HG02885 (cell line): ENCODE measurements at regions not wholly inside any gene's neighbourhood (a gene's known extent, or its start where the extent isn't known, plus 50 kb on each side); places are given as distances from the start of the nearest gene placed in this dataset.

Experiments
- ATAC-seq: cut with Tn5 transposase; IDR thresholded peaks from one replicate; pipeline ENCODE4 v1.9.1; 2021; ENCODE audit warnings: mild to moderate bottlenecking; ENCODE audit not compliant: unreplicated experiment, poor library complexity

- ATAC-seq: no peak
Observed at GRCh38 chr12:89122852-89123251, 229.4 kb downstream of the DUSP6 start.

GRCh38 chr12:89117448-89118034, 234.8 kb downstream of the DUSP6 start:
- ATAC-seq: no peak

- ATAC-seq: no peak
Observed at GRCh38 chr12:89111964-89112363, 240.3 kb downstream of the DUSP6 start.

GRCh38 chr12:89108265-89108664, 244.0 kb downstream of the DUSP6 start:
- ATAC-seq: no peak

DNA sequence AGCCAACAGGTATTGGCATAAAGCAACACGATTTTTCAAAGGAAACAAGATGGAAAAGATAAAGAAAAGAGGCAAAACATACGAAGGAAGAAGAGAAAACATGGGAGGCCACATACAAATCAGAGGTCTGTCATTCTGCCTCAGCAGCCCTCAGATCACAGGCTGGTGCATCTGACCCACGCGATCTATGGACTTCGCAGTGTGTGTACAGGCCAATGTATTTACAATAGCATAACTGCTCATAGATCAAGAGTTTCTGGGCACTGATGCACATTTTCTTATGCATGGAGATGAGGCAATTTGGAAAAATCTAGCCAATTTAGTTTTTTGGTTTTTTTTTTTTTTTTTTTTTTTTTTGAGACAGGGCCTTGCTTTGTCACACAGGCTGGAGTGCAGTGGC, 245.4 kb downstream of the DUSP6 start:
- no peak for ATAC-seq

DNA sequence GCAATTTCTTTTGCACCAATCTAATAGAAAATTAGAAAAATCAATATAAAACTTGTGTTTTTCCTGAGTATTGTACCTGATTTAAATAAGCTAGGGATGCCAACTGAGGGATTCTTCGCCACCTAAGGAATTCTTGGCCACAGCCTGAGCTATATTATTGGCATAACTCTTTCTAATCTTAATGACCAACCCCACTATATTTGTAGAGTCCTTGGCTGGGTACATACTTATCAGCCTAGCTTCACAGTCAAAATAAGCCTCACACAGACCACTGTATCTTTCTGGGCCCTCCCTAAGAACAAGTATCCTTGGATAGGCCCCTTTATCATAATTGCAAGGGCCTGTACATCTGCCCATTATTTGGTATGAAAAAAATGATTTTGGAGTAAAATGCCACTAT, 247.1 kb downstream of the DUSP6 start:
- ATAC-seq: no peak

- ATAC-seq: no peak
Observed at GRCh38 chr12:89103831-89104230, 248.5 kb downstream of the DUSP6 start.

DNA sequence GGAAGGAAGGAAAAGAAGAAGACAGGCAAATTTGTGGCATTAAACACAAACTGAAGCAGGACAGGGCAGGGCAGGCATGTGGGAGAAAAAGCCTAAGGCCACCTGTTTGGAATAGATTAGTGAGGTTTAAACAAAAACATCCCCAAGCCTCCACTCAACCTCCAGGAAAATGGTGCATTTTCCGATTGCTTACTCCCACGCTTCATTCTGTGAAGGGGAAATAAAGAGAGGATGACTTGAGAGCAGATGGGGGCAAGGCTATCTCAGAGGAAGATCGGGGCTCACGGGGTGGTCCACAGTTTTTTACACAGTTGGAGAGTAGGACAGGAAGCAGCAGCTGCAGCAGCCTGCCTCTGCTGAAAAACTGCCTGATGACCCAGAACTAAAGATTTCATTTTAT, 250.9 kb downstream of the DUSP6 start:
- ATAC-seq: no peak

DNA sequence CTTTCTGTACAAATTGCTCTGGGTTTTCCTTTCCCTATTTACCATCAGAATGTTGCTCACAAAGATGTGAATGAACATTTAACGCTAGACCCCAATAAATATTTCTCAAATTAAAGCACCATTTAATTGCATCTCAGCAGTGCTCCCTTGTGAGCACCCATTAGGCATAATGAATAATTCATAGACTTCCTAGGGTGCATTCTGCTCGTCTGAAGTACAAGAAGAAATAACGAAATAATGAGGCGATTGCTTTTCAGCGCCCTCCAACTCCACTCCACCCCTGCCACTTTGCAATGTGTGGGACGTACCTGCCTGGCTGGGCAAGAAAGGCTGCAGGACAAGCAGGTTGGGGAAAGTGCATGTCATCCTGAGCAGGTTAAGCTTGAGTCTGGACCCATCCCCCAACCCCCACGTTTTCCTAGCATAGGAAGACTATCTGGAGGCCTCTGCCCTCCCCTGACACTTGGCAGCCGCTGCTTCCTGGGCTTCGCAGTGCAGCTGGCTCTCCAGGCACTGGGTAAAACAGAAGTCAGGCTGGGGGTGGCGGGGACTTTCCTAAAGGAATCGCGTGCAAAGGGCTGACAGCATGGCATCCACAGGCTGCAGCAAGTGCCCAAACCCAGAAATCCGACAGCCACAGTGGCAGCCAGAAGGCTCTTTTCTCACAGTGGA, 253.7 kb downstream of the DUSP6 start:
- no peak for ATAC-seq

DNA sequence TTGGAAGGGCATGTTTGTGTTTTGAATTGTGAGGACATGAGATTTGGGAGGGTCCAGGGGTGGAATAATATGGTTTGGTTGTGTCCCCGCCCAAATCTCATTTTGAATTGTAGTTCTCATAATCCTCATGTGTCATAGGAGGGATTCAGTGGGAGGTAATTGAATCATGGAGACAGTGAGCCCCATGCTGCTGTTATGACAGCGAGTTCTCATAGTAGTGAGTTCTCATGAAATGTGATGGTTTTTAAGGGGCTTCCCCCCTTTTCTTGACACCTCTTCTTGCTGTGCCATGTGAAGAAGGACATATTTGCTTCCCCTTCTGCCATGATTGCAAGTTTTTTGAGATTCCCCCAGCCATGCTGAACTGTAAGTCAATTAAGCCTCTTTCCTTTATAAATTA, 260.0 kb downstream of the DUSP6 start:
- ATAC-seq: no peak

- no peak for ATAC-seq
Observed at GRCh38 chr12:89091293-89091841, 260.9 kb downstream of the DUSP6 start.

DNA sequence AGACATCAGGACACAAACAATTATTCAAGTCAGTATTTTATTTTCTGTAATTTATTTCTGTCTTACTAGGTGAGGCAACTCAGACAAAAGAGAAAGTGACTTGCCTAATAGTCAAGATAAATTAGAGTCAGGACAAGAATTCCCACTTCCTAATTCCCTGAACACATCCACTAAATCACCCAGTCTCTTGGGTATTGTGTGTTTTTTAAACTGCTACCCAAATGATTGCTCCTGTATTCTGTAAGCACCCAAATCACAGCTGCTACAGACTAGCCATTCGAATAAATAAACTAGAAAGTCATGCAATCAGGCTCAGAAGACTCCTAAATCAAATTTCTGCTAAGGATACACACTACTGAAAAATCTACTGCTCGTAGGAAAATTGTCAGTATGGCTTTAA, 263.0 kb downstream of the DUSP6 start:
- ATAC-seq: no peak

- ATAC-seq: no peak
Observed at GRCh38 chr12:89087876-89088275, 264.4 kb downstream of the DUSP6 start.

DNA sequence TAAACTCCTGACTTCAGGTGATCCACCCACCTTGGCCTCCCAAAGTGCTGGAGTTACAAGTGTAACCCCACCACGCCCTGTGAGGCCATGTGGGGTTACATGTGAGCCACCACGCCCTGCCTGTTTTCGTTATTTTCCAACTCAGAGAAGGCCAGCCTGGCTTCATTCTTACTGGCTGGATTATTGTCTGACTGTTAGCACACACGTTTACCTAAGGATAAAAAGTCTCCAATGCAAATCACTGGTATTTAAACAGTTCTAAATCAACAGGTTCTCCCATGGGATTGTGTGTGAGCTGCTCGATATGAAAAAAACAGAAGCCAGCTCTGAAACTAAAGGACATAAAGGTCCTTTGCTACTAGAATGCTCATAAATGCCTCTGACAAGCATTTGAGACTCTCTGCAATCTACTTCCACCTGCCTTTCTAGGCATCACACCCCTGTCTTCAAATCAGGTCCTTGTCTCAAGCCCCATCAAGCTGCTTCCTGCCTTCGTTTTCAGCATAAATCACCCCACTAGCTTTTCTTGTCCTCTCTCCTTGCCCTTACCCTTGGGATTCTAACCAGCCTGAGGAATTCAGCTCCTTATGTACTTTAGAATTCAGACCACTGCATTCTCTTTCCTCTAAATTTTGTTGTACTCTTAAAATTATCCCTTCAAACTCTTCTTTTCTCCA, 265.0 kb downstream of the DUSP6 start:
- ATAC-seq: no peak

DNA sequence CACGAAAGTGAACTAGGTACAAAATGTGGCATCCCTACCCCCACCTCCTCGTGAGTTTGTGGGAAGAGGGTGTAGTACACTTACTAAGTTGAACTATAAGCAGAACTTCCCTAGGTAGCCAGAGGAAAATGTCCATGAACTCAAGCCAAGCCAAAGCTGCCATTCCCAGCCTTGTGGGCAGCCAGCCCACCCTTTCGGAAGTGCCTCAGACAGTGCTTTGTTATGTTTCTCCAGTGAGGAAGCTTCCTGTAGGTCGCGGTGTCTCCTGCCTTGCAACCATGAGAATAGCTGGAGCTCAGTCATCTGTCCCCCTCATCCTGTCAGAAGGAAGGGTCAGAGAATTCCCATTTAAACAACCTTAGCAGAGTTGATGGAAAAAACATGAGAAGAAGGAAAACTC, 266.9 kb downstream of the DUSP6 start:
- no peak for ATAC-seq

DNA sequence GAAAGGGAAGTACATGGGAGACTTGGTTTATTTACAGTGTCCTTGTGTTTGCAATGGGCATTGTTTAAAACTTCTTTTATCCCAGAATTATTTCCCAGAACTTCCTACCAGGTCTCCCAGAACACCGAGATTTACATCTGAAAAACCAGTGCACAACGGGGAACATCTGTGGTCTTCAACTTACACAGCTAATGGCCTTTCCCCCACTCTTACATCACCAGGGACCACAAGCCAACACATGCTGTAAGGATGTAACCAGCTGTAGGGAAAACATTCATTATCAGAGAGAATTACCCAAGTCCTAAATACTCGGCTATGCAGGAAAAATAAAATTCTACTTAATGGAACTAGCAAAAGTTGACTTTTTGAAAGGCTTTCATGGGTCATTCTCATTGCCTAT, 267.6 kb downstream of the DUSP6 start:
- ATAC-seq: no peak

DNA sequence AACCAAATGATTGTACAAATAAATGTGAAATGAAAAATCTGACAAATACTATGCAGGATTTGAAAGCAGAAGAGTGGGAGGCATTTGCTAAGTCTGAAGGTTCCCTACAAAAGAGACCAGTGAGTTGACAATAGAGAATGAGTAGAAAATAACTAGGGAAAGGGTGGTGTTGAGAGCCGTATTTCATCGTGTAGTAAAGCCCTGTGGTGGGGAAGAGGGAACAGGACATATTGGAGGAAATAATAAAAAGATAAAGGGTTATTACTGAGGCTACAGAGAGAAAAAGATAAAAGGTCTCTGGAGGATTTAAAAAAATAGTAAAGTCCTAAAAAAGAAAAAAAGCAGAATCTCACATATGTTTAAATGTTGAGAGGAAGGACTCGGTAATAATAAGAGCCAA, 268.8 kb downstream of the DUSP6 start:
- no peak for ATAC-seq

DNA sequence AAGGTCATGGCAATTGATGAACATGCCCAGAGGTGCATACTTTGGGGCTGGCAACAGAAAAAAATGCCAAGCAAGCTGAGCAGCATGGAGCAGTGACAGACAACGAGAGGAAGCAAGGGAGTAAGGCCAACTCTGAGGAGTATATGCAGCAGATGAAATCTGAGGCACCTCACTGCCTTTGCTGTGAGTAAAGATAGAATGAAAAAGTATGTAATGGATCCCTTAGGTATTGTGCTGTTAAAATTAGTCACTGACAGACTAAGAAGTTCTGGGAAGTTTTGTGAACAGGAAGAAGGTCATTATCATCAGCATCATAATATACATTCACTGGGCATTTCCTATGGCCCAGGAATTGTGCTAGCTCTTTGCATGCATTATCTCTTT, 269.9 kb downstream of the DUSP6 start:
- ATAC-seq: no peak

- no peak for ATAC-seq
Observed at GRCh38 chr12:89081719-89082369, 270.5 kb downstream of the DUSP6 start.

DNA sequence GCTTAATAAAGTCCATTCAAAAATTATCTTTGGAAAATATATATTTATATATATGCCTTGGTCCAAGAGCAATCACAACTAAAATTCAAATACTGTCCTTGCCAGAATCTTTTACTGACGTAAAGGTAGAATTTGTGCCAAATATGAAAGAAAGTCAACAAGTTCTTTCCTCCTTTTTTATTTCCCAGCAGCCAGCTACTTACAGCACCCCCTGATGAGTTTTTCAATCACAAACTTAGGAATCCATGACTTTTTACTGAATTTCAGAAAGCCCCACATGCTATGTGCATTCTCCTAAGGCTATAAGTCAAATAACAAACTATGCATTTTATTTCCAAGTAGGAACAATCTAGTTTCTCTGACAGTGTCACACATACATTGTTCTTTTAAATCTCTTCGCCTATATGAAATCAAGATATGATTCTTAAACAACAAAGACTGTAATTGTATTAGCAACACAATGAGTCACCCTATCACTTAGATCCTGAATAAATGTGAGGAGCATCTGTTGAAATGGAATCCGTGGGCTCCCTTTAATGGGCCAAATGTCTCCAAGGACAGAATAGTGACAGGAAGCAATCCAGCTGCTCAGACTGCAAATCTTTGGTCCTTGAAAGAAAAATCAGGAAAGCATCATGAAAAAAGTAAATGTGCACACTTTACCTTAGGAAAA, 271.4 kb downstream of the DUSP6 start:
- ATAC-seq: no peak
